ENCODE measurements at regions not wholly inside any gene's neighbourhood (a gene's known extent, or its start where the extent isn't known, plus 50 kb on each side); places are given as distances from the start of the nearest gene placed in this dataset.

DNA sequence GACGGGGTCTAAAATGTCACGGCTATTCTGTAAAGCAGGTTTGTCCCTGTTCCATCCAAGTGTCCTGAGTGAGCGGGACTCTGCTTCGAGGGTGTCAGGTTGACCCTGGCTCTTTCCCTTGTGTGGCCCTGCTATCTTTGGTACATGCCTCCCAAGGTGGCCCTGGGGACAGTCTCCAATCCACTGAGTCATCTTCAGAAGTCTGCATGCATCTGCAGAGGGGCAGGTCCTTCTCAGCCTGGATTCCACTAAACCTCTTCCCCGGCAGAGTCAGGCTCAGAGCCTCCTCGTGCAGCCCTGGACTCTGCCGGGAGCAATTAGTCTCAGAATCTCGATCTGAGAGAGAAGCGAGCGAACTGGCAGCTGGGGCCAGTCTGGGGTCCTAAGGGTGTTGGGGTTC, 50.1 kb upstream of the KCNJ15 start (continued):
- no peak for TF ChIP-seq ATF3 (IDR thresholded peaks at IDR 0.05)
